Ovary (tissue), 7 donors: ENCODE measurements at regions not wholly inside any gene's neighbourhood (a gene's known extent, or its start where the extent isn't known, plus 50 kb on each side); places are given as distances from the start of the nearest gene placed in this dataset.

Experiments used
- DNase-seq, 5 donors: peaks; one replicate each; pipeline ENCODE4 v3.0.0-alpha.2; 2019 to 2020
- H3K27ac ChIP-seq, 2 donors: fragments of 200-600 bp; one replicate each; pipeline versions ENCODE4 v1.5.1 to v1.8.0; 2019 to 2022
- H3K27me3 ChIP-seq: fragments of 200-600 bp; one replicate; pipeline ENCODE4 v1.8.0; 2022
- H3K36me3 ChIP-seq: fragments of 200-600 bp; sonication (generic); one replicate; pipeline ENCODE4 v1.5.1; 2019
- H3K4me1 ChIP-seq: one replicate; pipeline ENCODE4 v1.8.1; 2013; ENCODE audit warnings: mild to moderate bottlenecking, moderate library complexity; ENCODE audit not compliant: insufficient read depth
- H3K4me3 ChIP-seq: fragments of 200-600 bp; sonication (generic); one replicate; pipeline ENCODE4 v1.5.1; 2017
- H3K9me3 ChIP-seq, 2 donors: fragments of 200-600 bp in 1 of 2; sonication (generic) in 1 of 2; one replicate each; pipeline versions ENCODE4 v1.5.1 to v1.8.1; 2013 to 2019; ENCODE audit warnings: mild to moderate bottlenecking in 1 of 2, moderate library complexity in 1 of 2
- CTCF ChIP-seq, 3 donors: fragments of 450-650 bp in 2 of 3; fragments of 200-600 bp in 1 of 3; IDR thresholded peaks; one replicate each; pipeline versions ENCODE4 v1.5.1 to v1.8.0; 2016 to 2022; ENCODE audit warnings: antibody characterized with exemption in 3 of 3, mild to moderate bottlenecking in 1 of 3
- EP300 ChIP-seq: sonication (generic); formaldehyde crosslinking; IDR thresholded peaks from one replicate; pipeline ENCODE4 v1.6.1; 2017; ENCODE audit warnings: antibody characterized with exemption
- POLR2A ChIP-seq: fragments of 450-650 bp; IDR thresholded peaks from one replicate; pipeline ENCODE4 v1.6.1; 2017; ENCODE audit warnings: antibody characterized with exemption, mild to moderate bottlenecking, moderate library complexity
- WGBS, 3 donors: extraction: QIAGEN DNeasy Blood & Tissue Kit in 1 of 3; methylation state at CpG; one replicate each; pipeline versions ENCODE4 v1.1.5 to v1.1.7; 2013 to 2017; 5-methylcytosine and 5-hydroxymethylcytosine counted together
- intact Hi-C, 4 donors: fragments of 100-400 bp; cut with DNase I; formaldehyde crosslinking; loops; one replicate each; pipeline versions ENCODE4 v1.11.0 to v1.15.1; 2022 to 2023
- donor health status: DM: no; HTN: no; CAD: no; lungs with moderate emphysema.
- donor health status: DM: no; HTN: no; CAD: no.
- donor health status: Bipolar disorder and iron deficiency.
- donor health status: DM: no; HTN: no; CAD: no.
- donor health status: DM: yes; HTN: yes; CAD: no.

- H3K4me3 ChIP-seq = no peak overlapping the region
- H3K27ac ChIP-seq = no peak overlapping the region
- H3K27me3 ChIP-seq = no peaks in the 10 kb centered on the region
- no peaks in the 10 kb centered on the region for H3K4me1 ChIP-seq
- intact Hi-C loops = no loop called here
- no peaks in the 10 kb centered on the region for H3K9me3 ChIP-seq
- no peaks in the 10 kb centered on the region for H3K36me3 ChIP-seq
- TF ChIP-seq POLR2A (no peak), CTCF (IDR thresholded peaks at IDR 0.05) (no peak), EP300 (no peak)
- no peak for DNase-seq
Measured at GRCh38 chr2:111689174-111689573, 194.8 kb downstream of the ANAPC1 start.

- Histone ChIP-seq H3K4me1 (no peaks in the 10 kb centered on the region), H3K4me3 (no peak overlapping the region), H3K27ac (no peak overlapping the region), H3K36me3 (no peaks in the 10 kb centered on the region), H3K9me3 (no peaks in the 10 kb centered on the region), H3K27me3 (no peaks in the 10 kb centered on the region)
- intact Hi-C loops = no loop called here
- no peak for DNase-seq
- WGBS, 3 donors = 74 to 75% (median 75%) methylated on average over 5 of the region's 5 CpGs
- TF ChIP-seq EP300 (no peak), CTCF (IDR thresholded peaks at IDR 0.05) (no peak), POLR2A (no peak)
Measured at GRCh38 chr2:111689941-111690340, 194.1 kb downstream of the ANAPC1 start.

- H3K4me1 ChIP-seq = no peaks in the 10 kb centered on the region
- no peak for DNase-seq
- H3K27ac ChIP-seq = no peak overlapping the region
- TF ChIP-seq CTCF (IDR thresholded peaks at IDR 0.05) (no peak), POLR2A (no peak), EP300 (no peak)
- WGBS, 3 donors = 77 to 78% (median 78%) methylated on average over 5 of the region's 5 CpGs
- H3K4me3 ChIP-seq = no peak overlapping the region
- H3K27me3 ChIP-seq = no peaks in the 10 kb centered on the region
- no peaks in the 10 kb centered on the region for H3K9me3 ChIP-seq
- intact Hi-C loops = no loop called here
- H3K36me3 ChIP-seq = no peaks in the 10 kb centered on the region
Measured at GRCh38 chr2:111691164-111691875, 192.7 kb downstream of the ANAPC1 start.

DNA sequence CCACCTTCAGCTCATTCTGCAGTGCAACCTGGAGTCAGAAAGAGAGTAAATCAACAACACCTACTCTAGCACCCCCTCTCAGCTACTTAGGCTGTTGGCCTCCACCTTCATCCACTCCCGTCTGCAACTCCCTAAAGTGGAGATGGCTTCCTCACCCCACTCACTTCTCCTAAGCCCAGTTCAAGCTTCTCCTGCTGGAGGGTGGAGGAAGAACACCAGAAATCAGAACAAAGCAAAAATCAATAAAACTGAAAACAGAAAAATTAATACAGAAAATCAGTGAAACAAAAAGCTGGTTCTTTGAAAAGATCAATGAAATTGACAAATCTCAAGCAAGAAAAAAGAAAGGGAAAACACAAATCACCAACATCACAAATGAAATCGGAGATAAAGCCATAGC lies 191.7 kb downstream of the ANAPC1 start:
- intact Hi-C loops = no loop called here
- Histone ChIP-seq H3K9me3 (no peaks in the 10 kb centered on the region), H3K4me1 (no peaks in the 10 kb centered on the region), H3K4me3 (no peak overlapping the region), H3K27ac (no peak overlapping the region), H3K27me3 (no peaks in the 10 kb centered on the region), H3K36me3 (no peaks in the 10 kb centered on the region)
- 81 to 88% (median 85%) methylated on average over 2 of the region's 2 CpGs for WGBS, 3 donors
- TF ChIP-seq POLR2A = no peak
- DNase-seq = no peak

GRCh38 chr2:111694700-111695101 lies 189.3 kb downstream of the ANAPC1 start:
- Histone ChIP-seq H3K27ac (no peak overlapping the region), H3K36me3 (no peaks in the 10 kb centered on the region), H3K4me3 (no peak overlapping the region), H3K9me3 (no peaks in the 10 kb centered on the region), H3K27me3 (no peaks in the 10 kb centered on the region), H3K4me1 (peaks cover 2% of the 10 kb centered on the region)
- WGBS, 3 donors = 4 to 18% (median 12%) methylated on average over 3 of the region's 3 CpGs
- intact Hi-C loops = no loop called here
- no peak for DNase-seq
- TF ChIP-seq EP300 = no peak
- TF ChIP-seq CTCF (IDR thresholded peaks at IDR 0.05) = no peak
- no peak for TF ChIP-seq POLR2A
